H9 (cell line): ENCODE measurements at regions not wholly inside any gene's neighbourhood (a gene's known extent, or its start where the extent isn't known, plus 50 kb on each side); places are given as distances from the start of the nearest gene placed in this dataset.

Source experiments
- DNase-seq: peaks from one replicate; pipeline ENCODE4 v3.0.0-alpha.2; 2017
- H2AFZ ChIP-seq: one replicate; pipeline ENCODE4 v1.6.1; 2013; ENCODE audit warnings: mild to moderate bottlenecking, low read length, control low read depth, moderate library complexity
- H2AK5ac ChIP-seq: 2 replicates; pipeline ENCODE4 v1.6.1; 2013; ENCODE audit warnings: low read length, control low read depth, mixed read lengths; ENCODE audit not compliant: insufficient read length
- H2BK120ac ChIP-seq: one replicate; pipeline ENCODE4 v1.6.1; 2013; ENCODE audit warnings: low read depth, mild to moderate bottlenecking, low read length, control low read depth, inconsistent platforms; ENCODE audit not compliant: poor library complexity, severe bottlenecking
- H2BK12ac ChIP-seq: 2 replicates; pipeline ENCODE4 v1.6.1; 2013; ENCODE audit warnings: low read length, control low read depth, mixed read lengths, low read depth; ENCODE audit not compliant: insufficient read length
- H2BK15ac ChIP-seq: 2 replicates; pipeline ENCODE4 v1.6.1; 2013; ENCODE audit warnings: low read depth, low read length, control low read depth
- H2BK20ac ChIP-seq: one replicate; pipeline ENCODE4 v1.6.1; 2013; ENCODE audit warnings: low read depth, mild to moderate bottlenecking, low read length, control low read depth, inconsistent platforms; ENCODE audit not compliant: poor library complexity, severe bottlenecking
- H2BK5ac ChIP-seq: 2 replicates; pipeline ENCODE4 v1.6.1; 2013; ENCODE audit warnings: low read length, control low read depth, mixed read lengths; ENCODE audit not compliant: insufficient read length
- H3K14ac ChIP-seq: 2 replicates; pipeline ENCODE4 v1.6.1; 2013; ENCODE audit warnings: low read length, control low read depth; ENCODE audit not compliant: insufficient read depth
- H3K18ac ChIP-seq: 2 replicates; pipeline ENCODE4 v1.6.1; 2013; ENCODE audit warnings: low read depth, mild to moderate bottlenecking, mixed read lengths, low read length, control low read depth; ENCODE audit not compliant: insufficient read length
- H3K23ac ChIP-seq: 2 replicates; pipeline ENCODE4 v1.6.1; 2013; ENCODE audit warnings: low read length, control low read depth, mixed read lengths, low read depth; ENCODE audit not compliant: insufficient read length
- H3K23me2 ChIP-seq: 2 replicates; pipeline ENCODE4 v1.6.1; 2013; ENCODE audit warnings: low read depth, mild to moderate bottlenecking, mixed read lengths, low read length, control low read depth; ENCODE audit not compliant: insufficient read length, poor library complexity, severe bottlenecking
- H3K27ac ChIP-seq: 2 replicates; pipeline ENCODE4 v1.5.1; 2013; ENCODE audit warnings: low read length, control low read depth, mixed read lengths, low read depth; ENCODE audit not compliant: insufficient read length
- H3K27me3 ChIP-seq: 2 replicates; pipeline ENCODE4 v1.6.1; 2013; ENCODE audit warnings: low read length, control low read depth, inconsistent platforms; ENCODE audit not compliant: insufficient read depth
- H3K4ac ChIP-seq: 2 replicates; pipeline ENCODE4 v1.6.1; 2013; ENCODE audit warnings: low read depth, mild to moderate bottlenecking, control low read depth, inconsistent platforms, low read length, moderate library complexity
- H3K4me1 ChIP-seq: 2 replicates; pipeline ENCODE4 v1.6.1; 2013; ENCODE audit warnings: low read length, control low read depth, inconsistent platforms; ENCODE audit not compliant: insufficient read depth
- H3K4me2 ChIP-seq: 2 replicates; pipeline ENCODE4 v1.6.1; 2013; ENCODE audit warnings: low read length, control low read depth, mixed read lengths; ENCODE audit not compliant: insufficient read length, insufficient read depth
- H3K56ac ChIP-seq: 2 replicates; pipeline ENCODE4 v1.6.1; 2013; ENCODE audit warnings: low read depth, mild to moderate bottlenecking, mixed read lengths, low read length, control low read depth; ENCODE audit not compliant: insufficient read length
- H3K79me1 ChIP-seq: 2 replicates; pipeline ENCODE4 v1.6.1; 2013; ENCODE audit warnings: low read depth, mild to moderate bottlenecking, moderate library complexity, low read length, control low read depth, inconsistent platforms; ENCODE audit not compliant: insufficient read depth, poor library complexity, severe bottlenecking
- H3K79me2 ChIP-seq: 2 replicates; pipeline ENCODE4 v1.6.1; 2013; ENCODE audit warnings: low read length, control low read depth, inconsistent platforms; ENCODE audit not compliant: insufficient read depth
- H3K9ac ChIP-seq: 2 replicates; pipeline ENCODE4 v1.6.1; 2013; ENCODE audit warnings: low read length, control low read depth, mixed read lengths; ENCODE audit not compliant: insufficient read length; ENCODE audit errors: extremely low read depth
- H3K9me3 ChIP-seq: one replicate; pipeline ENCODE4 v1.6.1; 2013; ENCODE audit warnings: low read depth, low read length, inconsistent platforms; ENCODE audit not compliant: control insufficient read depth
- H3T11ph ChIP-seq: one replicate; pipeline ENCODE4 v1.6.1; 2013; ENCODE audit warnings: mild to moderate bottlenecking, low read length, control low read depth, inconsistent platforms
- H4K20me1 ChIP-seq: one replicate; pipeline ENCODE4 v1.6.1; 2013; ENCODE audit not compliant: control insufficient read depth, insufficient read length, insufficient read depth
- H4K5ac ChIP-seq: 2 replicates; pipeline ENCODE4 v1.6.1; 2013; ENCODE audit warnings: low read depth, mild to moderate bottlenecking, mixed read lengths, low read length, control low read depth; ENCODE audit not compliant: insufficient read length
- H4K8ac ChIP-seq: replicated peaks from 2 replicates; pipeline ENCODE4 v1.6.1; 2013; ENCODE audit warnings: low read length, control low read depth, mixed read lengths, low read depth; ENCODE audit not compliant: insufficient read length
- H4K91ac ChIP-seq: 2 replicates; pipeline ENCODE4 v1.6.1; 2013; ENCODE audit warnings: low read depth, mild to moderate bottlenecking, moderate library complexity, mixed read lengths, low read length, control low read depth; ENCODE audit not compliant: insufficient read length
- H3K27ac Mint-ChIP-seq, 3 experiments: 2 replicates in 2 of 3; 3 replicates in 1 of 3; pipeline ENCODE4 v1.8.0; 2020 to 2021; ENCODE audit warnings: mixed read lengths in 3 of 3, mild to moderate bottlenecking in 1 of 3, moderate library complexity in 1 of 3
- H3K27me3 Mint-ChIP-seq: 2 replicates; pipeline ENCODE4 v1.8.0; 2021; ENCODE audit warnings: low read depth, mild to moderate bottlenecking, moderate library complexity, mixed read lengths
- H3K36me3 Mint-ChIP-seq, 3 experiments: 2 replicates in 2 of 3; 3 replicates in 1 of 3; pipeline ENCODE4 v1.8.0; 2020 to 2021; ENCODE audit warnings: low read depth in 3 of 3, mixed read lengths in 3 of 3; ENCODE audit not compliant: insufficient read depth in 1 of 3
- H3K4me1 Mint-ChIP-seq, 2 experiments: 2 replicates each; pipeline ENCODE4 v1.8.0; 2020; ENCODE audit warnings: mixed read lengths in 2 of 2
- H3K4me3 Mint-ChIP-seq, 2 experiments: 2 replicates in 1 of 2; 3 replicates in 1 of 2; pipeline ENCODE4 v1.8.0; 2020 to 2021; ENCODE audit warnings: mild to moderate bottlenecking in 2 of 2, mixed read lengths in 2 of 2, moderate library complexity in 1 of 2
- H3K9me3 Mint-ChIP-seq, 2 experiments: 2 replicates in 1 of 2; 3 replicates in 1 of 2; pipeline ENCODE4 v1.8.0; 2020; ENCODE audit warnings: mild to moderate bottlenecking in 2 of 2, mixed read lengths in 2 of 2, moderate library complexity in 1 of 2
- WGBS: extraction: QIAGEN DNeasy Blood & Tissue Kit; methylation state at CpG from one replicate; pipeline ENCODE4 v1.1.7; 2013; ENCODE audit warnings: missing lambda C conversion rate, low lambda C conversion rate, mixed read lengths; ENCODE audit not compliant: insufficient read length; ENCODE audit errors: extremely low coverage; 5-methylcytosine and 5-hydroxymethylcytosine counted together
- TF ChIP-seq, protein P1 (sequence below): fragments of 200-600 bp; sonication (generic); conservative IDR thresholded peaks from 3 replicates; pipeline ENCODE4 v1.8.0; 2021; ENCODE audit warnings: antibody characterized with exemption, mild to moderate bottlenecking

DNA sequence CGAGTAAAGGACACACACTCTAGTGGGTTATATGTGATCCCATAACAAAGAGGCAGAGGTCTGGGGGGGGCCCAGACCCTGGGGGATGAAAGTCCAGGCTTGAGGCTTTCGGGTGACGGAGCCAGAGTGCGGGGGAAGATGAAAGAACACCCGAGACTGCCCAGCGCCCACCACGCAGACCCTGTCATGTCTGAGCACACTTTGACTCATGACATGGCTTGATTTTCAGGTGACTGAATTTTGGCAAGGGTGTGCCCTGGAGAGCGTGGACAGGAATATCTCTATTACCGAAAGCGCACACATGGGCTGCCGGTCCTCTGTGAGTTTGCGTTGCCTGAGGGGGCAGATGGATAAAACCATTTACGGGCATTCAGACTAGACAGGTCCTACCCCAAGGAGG, 192.0 kb upstream of the SOX1 start:
- H4K5ac ChIP-seq: no peak overlapping the region
- H3K18ac ChIP-seq: no peak overlapping the region
- H3K14ac ChIP-seq: no peak overlapping the region
- H2BK120ac ChIP-seq: no peak overlapping the region
- H3K4me1 ChIP-seq: no peaks in the 10 kb centered on the region
- Mint-ChIP-seq H3K36me3 (no peaks in the 10 kb centered on the region), H3K4me1 (peaks cover 4 to 5% of the 10 kb centered on the region in 2 experiments; a peak in 3 of 4 replicates), H3K9me3 (0 out of 5 replicates have a peak, but pooled peaks cover 0 to 3% of the 10 kb centered on the region in 2 experiments), H3K27ac (no peak overlapping the region), H3K4me3 (no peak overlapping the region), H3K27me3 (peaks cover 36% of the 10 kb centered on the region)
- H3K9ac ChIP-seq: no peak overlapping the region
- H2BK20ac ChIP-seq: no peak overlapping the region
- H3K23ac ChIP-seq: no peak overlapping the region
- no peak overlapping the region for H3K4ac ChIP-seq
- TF ChIP-seq, protein P1, sequence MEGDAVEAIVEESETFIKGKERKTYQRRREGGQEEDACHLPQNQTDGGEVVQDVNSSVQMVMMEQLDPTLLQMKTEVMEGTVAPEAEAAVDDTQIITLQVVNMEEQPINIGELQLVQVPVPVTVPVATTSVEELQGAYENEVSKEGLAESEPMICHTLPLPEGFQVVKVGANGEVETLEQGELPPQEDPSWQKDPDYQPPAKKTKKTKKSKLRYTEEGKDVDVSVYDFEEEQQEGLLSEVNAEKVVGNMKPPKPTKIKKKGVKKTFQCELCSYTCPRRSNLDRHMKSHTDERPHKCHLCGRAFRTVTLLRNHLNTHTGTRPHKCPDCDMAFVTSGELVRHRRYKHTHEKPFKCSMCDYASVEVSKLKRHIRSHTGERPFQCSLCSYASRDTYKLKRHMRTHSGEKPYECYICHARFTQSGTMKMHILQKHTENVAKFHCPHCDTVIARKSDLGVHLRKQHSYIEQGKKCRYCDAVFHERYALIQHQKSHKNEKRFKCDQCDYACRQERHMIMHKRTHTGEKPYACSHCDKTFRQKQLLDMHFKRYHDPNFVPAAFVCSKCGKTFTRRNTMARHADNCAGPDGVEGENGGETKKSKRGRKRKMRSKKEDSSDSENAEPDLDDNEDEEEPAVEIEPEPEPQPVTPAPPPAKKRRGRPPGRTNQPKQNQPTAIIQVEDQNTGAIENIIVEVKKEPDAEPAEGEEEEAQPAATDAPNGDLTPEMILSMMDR: no peak
- H3K27ac ChIP-seq: no peak overlapping the region
- H3K9me3 ChIP-seq: no peaks in the 10 kb centered on the region
- H3K79me2 ChIP-seq: no peaks in the 10 kb centered on the region
- H2BK12ac ChIP-seq: no peak overlapping the region
- no peaks in the 10 kb centered on the region for H4K20me1 ChIP-seq
- no peak overlapping the region for H4K8ac ChIP-seq
- H3K4me2 ChIP-seq: no peak overlapping the region
- no peak overlapping the region for H2BK5ac ChIP-seq
- WGBS: no CpG with 5 or more reads among the region's 13 CpGs
- no peaks in the 10 kb centered on the region; the same call in 1 of the 2 replicates for H3K27me3 ChIP-seq
- no peak overlapping the region for H3T11ph ChIP-seq
- no peak overlapping the region for H4K91ac ChIP-seq
- H2AFZ ChIP-seq: no peak overlapping the region
- no peak overlapping the region for H3K56ac ChIP-seq
- H3K23me2 ChIP-seq: no peaks in the 10 kb centered on the region
- no peaks in the 10 kb centered on the region for H3K79me1 ChIP-seq
- H2AK5ac ChIP-seq: no peak overlapping the region
- no peak for DNase-seq
- no peak overlapping the region for H2BK15ac ChIP-seq
